ENCODE measurements at regions not wholly inside any gene's neighbourhood (a gene's known extent, or its start where the extent isn't known, plus 50 kb on each side); places are given as distances from the start of the nearest gene placed in this dataset.
"Not testable (repeated sequence)": the region's sequence is repeated elsewhere in the genome, so short reads cannot be mapped to it uniquely, and the experiment has no call there.

DNA sequence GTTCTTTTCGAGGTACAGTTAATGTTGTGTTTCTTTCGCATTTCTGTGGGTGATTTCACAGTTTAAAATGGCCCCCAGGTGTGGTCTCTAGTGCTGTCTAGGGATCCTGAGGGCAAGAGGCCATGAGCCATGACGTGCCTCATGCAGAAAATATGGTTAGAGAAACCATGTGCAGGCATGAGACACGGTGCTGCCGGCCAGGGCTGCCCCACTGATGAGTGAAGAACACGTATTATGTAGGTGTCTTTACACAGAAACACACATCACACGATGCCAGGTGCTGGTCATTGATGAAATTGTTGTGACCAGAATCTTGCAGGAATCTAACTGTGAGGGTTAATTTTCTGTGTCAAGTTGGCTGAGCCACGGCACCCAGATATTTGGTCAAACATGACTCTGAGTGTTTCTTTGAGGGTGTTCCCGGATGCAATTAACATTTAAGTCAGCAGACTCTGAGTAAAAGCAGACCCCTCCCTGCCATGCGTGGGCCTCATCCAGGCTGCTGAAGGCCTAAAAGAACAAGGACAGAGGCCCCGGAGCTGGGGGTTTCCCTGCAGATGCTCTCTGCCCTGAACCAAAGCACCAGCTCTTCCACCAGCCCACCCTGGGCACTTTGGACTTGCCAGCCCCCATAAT lies 463.0 kb upstream of the MYT1L start:
- Mint-ChIP-seq H3K9me3 (peaks cover 0 to 4% (median 0%) of the 10 kb centered on the region in 7 donors), H3K27me3 (peaks cover 0 to 17% (median 16%) of the 10 kb centered on the region in 3 donors), H3K27ac (no peak overlapping the region), H3K36me3 (no peaks in the 10 kb centered on the region), H3K4me3 (no peak overlapping the region), H3K4me1 (no peaks in the 10 kb centered on the region)
- DNase-seq (no peak), ATAC-seq (ENCODE audit: low read depth in 2 of 2) (no peak)

DNA sequence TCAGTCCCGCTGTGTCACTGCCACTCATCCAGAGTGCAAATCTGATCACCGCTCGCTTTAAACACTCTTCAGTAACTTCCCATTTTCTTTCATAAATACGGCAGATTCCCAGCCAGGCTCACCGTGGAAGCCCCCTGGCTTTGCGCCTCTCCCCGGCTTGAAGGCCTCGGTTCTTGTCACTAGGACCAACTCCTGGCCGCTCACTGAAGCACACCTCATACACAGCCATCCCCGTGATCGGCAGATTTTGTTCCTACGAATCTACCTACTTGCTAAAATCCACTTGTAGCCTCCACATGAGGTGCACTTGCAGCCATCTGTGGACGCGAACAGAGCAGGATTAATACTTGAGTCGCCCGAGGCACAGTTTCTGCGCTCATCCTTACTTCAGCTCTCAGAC lies 462.4 kb upstream of the MYT1L start:
- no peak for ATAC-seq (ENCODE audit: low read depth in 2 of 2)
- no peaks in the 10 kb centered on the region for H3K4me1 Mint-ChIP-seq
- H3K36me3 Mint-ChIP-seq = no peaks in the 10 kb centered on the region
- H3K9me3 Mint-ChIP-seq = peaks cover 0 to 4% (median 0%) of the 10 kb centered on the region in 7 donors
- peaks cover 0 to 16% (median 15%) of the 10 kb centered on the region in 3 donors for H3K27me3 Mint-ChIP-seq
- DNase-seq = no peak
- no peak overlapping the region for H3K4me3 Mint-ChIP-seq
- peak overlapping the region in 2 of 6 donors; percentile 44 to 67 for H3K27ac Mint-ChIP-seq

DNA sequence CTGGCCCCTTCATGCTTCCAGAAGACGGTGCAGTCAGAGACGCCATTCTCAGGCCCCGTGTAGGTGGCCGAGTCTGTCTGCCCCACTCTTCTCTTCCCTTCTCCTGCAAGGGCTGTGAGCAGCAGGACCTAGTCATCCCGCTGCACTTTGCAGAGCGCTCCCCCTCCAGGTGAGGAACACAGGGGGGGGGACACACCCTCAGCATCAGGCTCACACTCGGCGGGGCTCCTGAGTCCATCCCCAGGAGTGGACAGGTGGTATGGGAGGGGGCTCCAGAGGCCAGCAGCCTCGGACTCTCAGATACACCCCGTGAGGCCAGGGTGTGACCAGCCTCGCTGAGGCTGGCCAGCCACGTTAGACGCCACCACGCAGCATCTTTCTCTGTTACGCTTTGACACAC lies 460.5 kb upstream of the MYT1L start:
- Mint-ChIP-seq H3K9me3 (peaks cover 0 to 4% (median 0%) of the 10 kb centered on the region in 7 donors), H3K27me3 (peaks cover 0 to 16% (median 11%) of the 10 kb centered on the region in 3 donors), H3K4me1 (no peaks in the 10 kb centered on the region), H3K36me3 (no peaks in the 10 kb centered on the region), H3K4me3 (no peak overlapping the region), H3K27ac (no peak overlapping the region)
- ATAC-seq (ENCODE audit: low read depth in 2 of 2) (no peak), DNase-seq (no peak)

DNA sequence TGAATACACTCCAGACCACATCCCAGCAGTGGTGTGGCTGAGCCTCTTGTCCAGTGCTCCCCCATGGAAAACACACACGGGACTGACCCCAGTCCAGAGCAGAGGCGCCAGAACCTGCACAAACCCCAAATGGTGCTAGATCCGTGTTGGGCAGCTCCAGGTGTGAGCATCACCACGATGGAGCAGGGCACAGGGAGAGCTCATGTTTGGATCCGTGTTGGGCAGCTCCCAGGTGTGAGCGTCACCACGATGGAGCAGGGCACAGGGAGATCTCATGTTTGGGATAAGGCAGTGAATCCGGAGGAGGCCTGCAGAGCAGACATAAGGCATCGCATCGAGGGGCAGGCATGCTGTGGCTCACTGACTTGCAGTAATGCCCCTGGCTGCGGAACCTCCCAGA lies 460.0 kb upstream of the MYT1L start:
- peaks cover 0 to 18% (median 11%) of the 10 kb centered on the region in 3 donors for H3K27me3 Mint-ChIP-seq
- H3K4me1 Mint-ChIP-seq = no peaks in the 10 kb centered on the region
- DNase-seq (no peak), ATAC-seq (ENCODE audit: low read depth in 2 of 2) (no peak)
- no peaks in the 10 kb centered on the region for H3K36me3 Mint-ChIP-seq
- H3K9me3 Mint-ChIP-seq = peaks cover 0 to 4% (median 0%) of the 10 kb centered on the region in 7 donors
- H3K27ac Mint-ChIP-seq = no peak overlapping the region
- peak overlapping the region in 1 of 8 donors; percentile 40 for H3K4me3 Mint-ChIP-seq

DNA sequence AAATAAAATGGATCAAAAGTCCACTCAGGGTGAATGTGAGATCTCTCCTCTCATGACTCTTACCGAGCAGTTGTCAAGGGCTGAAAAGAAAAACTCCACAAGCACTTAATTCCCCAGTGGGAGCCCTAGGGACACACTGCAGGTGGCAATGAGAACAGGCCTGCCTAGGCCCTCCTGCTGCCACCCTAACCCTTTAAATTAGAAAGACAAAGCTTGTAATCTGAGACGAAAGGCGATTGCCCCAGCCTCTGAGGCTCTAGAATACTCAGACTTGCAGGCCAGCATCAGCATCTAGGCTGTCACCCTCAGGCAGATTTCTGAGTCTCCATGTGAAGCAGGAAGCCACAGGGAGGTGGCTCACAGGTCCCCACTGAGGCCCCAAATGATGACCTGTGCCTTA lies 457.0 kb upstream of the MYT1L start:
- peaks cover 5 to 22% (median 8%) of the 10 kb centered on the region in 3 donors for H3K27me3 Mint-ChIP-seq
- ATAC-seq (ENCODE audit: low read depth in 2 of 2) = no peak

DNA sequence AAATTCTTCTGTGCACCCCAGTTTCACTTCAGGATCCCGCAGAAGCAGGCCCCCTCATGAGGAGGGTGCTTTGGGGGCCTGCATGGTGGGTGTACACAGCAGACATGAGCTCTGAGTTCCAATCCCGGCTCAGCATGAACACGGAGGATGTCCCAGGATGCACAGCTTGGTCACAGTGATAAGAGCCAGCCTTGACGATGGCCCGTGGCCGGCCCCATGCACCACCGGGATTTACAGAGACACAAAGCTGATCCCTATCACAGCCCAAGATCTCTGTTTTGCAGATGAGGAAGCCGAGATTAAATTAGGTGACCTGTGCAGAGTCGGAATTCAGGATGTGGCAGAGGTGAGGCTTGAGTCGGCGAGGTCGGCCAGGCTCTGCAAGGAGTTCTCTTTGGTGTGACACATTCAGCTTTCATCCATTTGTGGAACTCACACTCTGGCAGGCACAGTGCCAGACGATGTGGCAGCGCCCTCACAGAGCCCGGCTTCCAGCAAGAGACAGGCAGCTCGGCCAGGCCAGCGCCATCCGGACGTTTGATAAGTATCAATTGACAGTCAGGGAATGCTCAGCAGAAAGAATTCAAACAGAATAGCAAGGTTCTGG lies 456.3 kb upstream of the MYT1L start:
- H3K4me3 Mint-ChIP-seq = no peak overlapping the region

More for the DNA sequence above, 457.0 kb upstream of the MYT1L start:
- Mint-ChIP-seq H3K27ac (peak overlapping the region in 1 of 6 donors; percentile 43), H3K36me3 (peaks cover 0 to 8% of the 10 kb centered on the region in 2 donors), H3K4me3 (no peak overlapping the region), H3K4me1 (no peaks in the 10 kb centered on the region), H3K9me3 (peaks cover 0 to 6% (median 3%) of the 10 kb centered on the region in 7 donors)
- DNase-seq = no peak

DNA sequence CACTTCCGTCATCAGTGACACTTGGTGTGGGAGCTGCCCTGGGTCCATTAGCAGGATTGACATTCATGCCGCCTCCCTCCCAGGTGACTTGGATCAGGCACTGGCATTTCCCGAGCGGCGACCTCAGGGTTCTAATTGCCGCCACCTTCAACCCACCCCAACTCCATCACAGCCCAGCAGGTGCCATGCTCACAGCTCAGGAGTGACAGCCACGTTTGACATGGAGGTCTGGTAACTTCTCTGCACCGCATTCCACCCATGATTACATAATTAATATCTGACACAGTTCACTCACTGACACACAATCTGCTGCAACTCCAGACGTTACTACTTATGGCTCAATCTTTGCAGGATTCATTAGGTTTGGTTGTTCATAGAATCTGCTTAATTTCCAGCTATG lies 450.9 kb upstream of the MYT1L start:
- Mint-ChIP-seq H3K36me3 (peaks cover 0 to 31% of the 10 kb centered on the region in 2 donors), H3K27me3 (peaks cover 0 to 23% (median 16%) of the 10 kb centered on the region in 3 donors), H3K27ac (no peak overlapping the region), H3K4me3 (no peak overlapping the region), H3K9me3 (peaks cover 7 to 32% (median 15%) of the 10 kb centered on the region in 7 donors), H3K4me1 (peaks cover 0 to 14% (median 0%) of the 10 kb centered on the region in 3 donors)
- DNase-seq (no peak), ATAC-seq (ENCODE audit: low read depth in 2 of 2) (no peak)

More for the DNA sequence above, 456.3 kb upstream of the MYT1L start:
- no peak for DNase-seq
- no peaks in the 10 kb centered on the region for H3K4me1 Mint-ChIP-seq
- peaks cover 0 to 6% (median 3%) of the 10 kb centered on the region in 7 donors for H3K9me3 Mint-ChIP-seq
- no peak overlapping the region for H3K27ac Mint-ChIP-seq
- peaks cover 5 to 25% (median 8%) of the 10 kb centered on the region in 3 donors for H3K27me3 Mint-ChIP-seq
- H3K36me3 Mint-ChIP-seq = peaks cover 0 to 8% of the 10 kb centered on the region in 2 donors
- ATAC-seq (ENCODE audit: low read depth in 2 of 2) = no peak

DNA sequence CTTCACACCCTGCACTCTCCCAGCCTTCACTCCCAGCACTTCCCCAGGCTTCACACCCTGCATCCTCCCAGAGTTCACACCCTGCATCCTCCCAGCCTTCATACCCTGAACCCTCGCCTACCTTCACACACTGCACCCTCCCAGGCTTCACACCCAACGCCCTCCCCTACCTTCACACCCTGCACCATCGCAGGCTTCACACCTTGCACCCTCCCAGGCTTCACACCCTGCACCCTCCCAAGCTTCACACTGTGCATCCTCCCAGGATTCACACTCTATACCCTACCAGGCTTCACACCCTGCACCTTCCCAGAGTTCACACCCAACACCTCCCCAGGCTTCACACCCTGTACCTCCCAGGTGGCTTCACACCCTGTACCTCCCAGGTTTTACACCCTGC lies 448.7 kb upstream of the MYT1L start:
- DNase-seq (no peak), ATAC-seq (ENCODE audit: low read depth in 2 of 2) (no peak)
- peaks cover 10 to 36% (median 20%) of the 10 kb centered on the region in 7 donors for H3K9me3 Mint-ChIP-seq
- H3K27ac Mint-ChIP-seq = no peak overlapping the region
- H3K36me3 Mint-ChIP-seq = peaks cover 0 to 31% of the 10 kb centered on the region in 2 donors
- H3K4me1 Mint-ChIP-seq = peaks cover 0 to 14% (median 0%) of the 10 kb centered on the region in 3 donors
- peaks cover 0 to 23% (median 10%) of the 10 kb centered on the region in 3 donors for H3K27me3 Mint-ChIP-seq
- H3K4me3 Mint-ChIP-seq = no peak overlapping the region

DNA sequence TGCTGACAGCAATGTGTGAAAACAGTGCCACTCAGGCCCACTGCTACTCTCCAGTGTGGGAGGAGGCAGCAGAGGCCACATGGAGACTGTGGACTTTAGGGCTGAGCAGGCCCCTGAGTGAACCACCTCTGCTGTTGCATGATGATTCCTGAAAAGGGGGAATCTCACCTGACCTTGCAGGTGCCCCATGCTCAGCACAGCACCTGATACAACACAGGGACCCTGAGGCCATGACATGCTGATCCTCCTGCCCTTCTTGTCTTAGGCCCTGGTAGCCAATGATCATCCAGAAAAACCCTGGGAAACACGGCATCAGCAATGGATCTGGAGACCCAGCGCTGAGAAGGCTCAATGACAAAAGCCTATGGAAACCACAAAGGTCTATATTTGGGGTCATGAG lies 446.8 kb upstream of the MYT1L start:
- H3K27ac Mint-ChIP-seq = no peak overlapping the region
- no peak for DNase-seq
- H3K36me3 Mint-ChIP-seq = peaks cover 0 to 24% of the 10 kb centered on the region in 2 donors
- peaks cover 0 to 15% (median 4%) of the 10 kb centered on the region in 3 donors for H3K27me3 Mint-ChIP-seq
- H3K4me1 Mint-ChIP-seq = peaks cover 0 to 14% (median 0%) of the 10 kb centered on the region in 3 donors
- H3K9me3 Mint-ChIP-seq = peaks cover 10 to 36% (median 16%) of the 10 kb centered on the region in 7 donors
- no peak for ATAC-seq (ENCODE audit: low read depth in 2 of 2)
- H3K4me3 Mint-ChIP-seq = no peak overlapping the region

DNA sequence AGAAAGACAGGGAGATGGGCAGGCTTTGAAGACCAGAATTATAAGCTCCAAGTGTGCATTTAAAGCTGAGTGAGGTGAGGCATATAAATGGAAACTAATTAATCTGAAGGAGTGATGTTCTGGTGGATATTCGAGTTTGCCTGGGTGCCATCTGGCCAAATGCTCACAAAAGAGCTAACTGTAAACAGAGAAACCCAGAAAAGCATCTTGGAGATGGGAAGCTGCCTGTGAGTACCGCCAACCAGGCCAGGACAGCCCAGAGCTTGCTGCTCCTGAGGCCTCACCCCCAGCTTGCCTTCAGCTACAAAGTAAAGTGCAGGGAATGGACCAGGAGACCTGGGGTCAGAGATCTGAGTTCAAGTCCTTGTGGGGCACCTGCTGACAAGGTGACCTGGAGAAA lies 446.1 kb upstream of the MYT1L start:
- Mint-ChIP-seq H3K27me3 (peaks cover 0 to 15% (median 0%) of the 10 kb centered on the region in 3 donors), H3K27ac (no peak overlapping the region), H3K36me3 (peaks cover 0 to 24% of the 10 kb centered on the region in 2 donors), H3K4me1 (peaks cover 0 to 14% (median 0%) of the 10 kb centered on the region in 3 donors), H3K4me3 (no peak overlapping the region), H3K9me3 (peaks cover 10 to 36% (median 16%) of the 10 kb centered on the region in 7 donors)
- no peak for DNase-seq
- ATAC-seq (ENCODE audit: low read depth in 2 of 2) = no peak

DNA sequence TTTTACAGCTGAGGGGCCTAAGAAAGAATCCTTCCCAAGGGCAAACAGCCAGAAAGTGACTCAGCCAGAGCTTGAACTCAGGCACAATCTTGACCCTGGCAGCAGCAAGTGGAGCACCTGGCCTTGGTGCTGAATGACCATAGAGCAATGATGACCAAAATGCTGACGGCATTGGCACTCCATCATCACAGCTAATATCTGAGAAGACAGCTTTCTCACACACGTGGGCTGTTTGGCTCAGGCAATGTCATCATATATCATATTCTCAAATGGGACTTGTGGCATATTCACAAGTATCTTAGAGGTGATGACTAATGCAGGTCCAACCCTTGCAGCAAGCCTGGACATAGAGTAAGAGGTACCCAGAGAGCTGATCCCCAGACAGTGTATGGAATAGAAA lies 443.9 kb upstream of the MYT1L start:
- H3K36me3 Mint-ChIP-seq = peaks cover 0 to 9% of the 10 kb centered on the region in 2 donors

DNA sequence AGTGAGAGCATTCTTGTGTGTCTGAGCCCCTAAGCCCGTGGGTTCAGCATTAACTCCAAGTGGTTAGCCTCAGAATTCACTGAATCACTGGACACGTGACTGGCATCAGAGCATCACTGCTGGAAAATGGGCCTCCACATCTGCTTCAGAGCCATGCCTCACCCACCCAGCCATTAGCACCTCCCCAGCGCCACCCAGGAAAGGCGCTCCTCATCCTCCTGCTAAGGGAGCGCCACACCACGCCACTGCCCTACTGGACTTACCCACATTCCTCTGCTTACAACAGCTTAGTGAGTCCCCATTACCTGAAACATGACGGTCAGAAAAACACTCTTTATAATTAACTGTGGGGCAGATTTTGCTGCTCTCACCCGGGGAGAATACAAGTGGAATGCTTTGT lies 442.6 kb upstream of the MYT1L start:
- no peak for ATAC-seq (ENCODE audit: low read depth in 2 of 2)

More for the DNA sequence above, 443.9 kb upstream of the MYT1L start:
- Mint-ChIP-seq H3K4me3 (no peak overlapping the region), H3K27me3 (peaks cover 4 to 6% (median 5%) of the 10 kb centered on the region in 3 donors), H3K27ac (no peak overlapping the region), H3K9me3 (peaks cover 3 to 23% (median 9%) of the 10 kb centered on the region in 7 donors), H3K4me1 (peaks cover 0 to 4% (median 0%) of the 10 kb centered on the region in 3 donors)
- no peak for ATAC-seq (ENCODE audit: low read depth in 2 of 2)
- DNase-seq = no peak

DNA sequence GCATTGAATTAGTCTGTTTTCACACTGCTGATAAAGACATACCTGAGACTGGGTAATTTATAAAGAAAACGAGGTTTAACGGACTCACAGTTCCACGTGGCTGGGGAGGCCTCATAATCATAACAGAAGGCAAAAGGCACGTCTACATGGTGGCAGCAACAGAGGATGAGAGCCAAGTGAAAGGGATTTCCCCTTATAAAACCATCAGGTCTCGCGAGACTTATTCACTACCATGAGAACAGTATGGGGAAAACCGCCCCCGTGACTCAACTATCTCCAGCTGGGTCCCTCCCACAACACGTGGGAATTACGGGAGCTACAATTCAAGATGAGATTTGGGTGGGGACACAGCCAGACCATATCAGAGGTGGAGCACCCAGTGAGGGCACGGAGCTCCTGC lies 442.0 kb upstream of the MYT1L start:
- not testable (repeated sequence) for H3K4me1 Mint-ChIP-seq; H3K4me3 Mint-ChIP-seq; DNase-seq; H3K36me3 Mint-ChIP-seq; H3K27me3 Mint-ChIP-seq; ATAC-seq (ENCODE audit: low read depth in 2 of 2); H3K27ac Mint-ChIP-seq
- H3K9me3 Mint-ChIP-seq = peaks cover 0 to 10% (median 4%) of the 10 kb centered on the region in 7 donors

More for the DNA sequence above, 442.6 kb upstream of the MYT1L start:
- Mint-ChIP-seq H3K36me3 (no peaks in the 10 kb centered on the region), H3K27me3 (peaks cover 0 to 5% (median 4%) of the 10 kb centered on the region in 3 donors), H3K4me1 (no peaks in the 10 kb centered on the region), H3K4me3 (no peak overlapping the region), H3K27ac (no peak overlapping the region), H3K9me3 (peaks cover 0 to 10% (median 4%) of the 10 kb centered on the region in 7 donors)
- no peak for DNase-seq
